Sigmoid colon (tissue), 6 donors: ENCODE measurements at regions not wholly inside any gene's neighbourhood (a gene's known extent, or its start where the extent isn't known, plus 50 kb on each side); places are given as distances from the start of the nearest gene placed in this dataset.

Source experiments
- DNase-seq: peaks from one replicate; pipeline ENCODE4 v3.0.0-alpha.2; 2019
- H3K27ac ChIP-seq, 4 donors: fragments of 200-600 bp; sonication (generic); one replicate each; pipeline ENCODE4 v1.5.1; 2016 to 2019; ENCODE audit warnings: mild to moderate bottlenecking in 1 of 4
- H3K27me3 ChIP-seq, 3 donors: fragments of 200-600 bp; sonication (generic); one replicate each; pipeline ENCODE4 v1.5.1; 2019; ENCODE audit warnings: mild to moderate bottlenecking in 1 of 3
- H3K36me3 ChIP-seq, 4 donors: fragments of 200-600 bp; sonication (generic); one replicate each; pipeline ENCODE4 v1.5.1; 2016 to 2019
- H3K4me1 ChIP-seq, 4 donors: fragments of 200-600 bp; sonication (generic); one replicate each; pipeline ENCODE4 v1.5.1; 2017 to 2019
- H3K4me3 ChIP-seq, 4 donors: fragments of 200-600 bp; sonication (generic); one replicate each; pipeline ENCODE4 v1.5.1; 2017 to 2019; ENCODE audit warnings: mild to moderate bottlenecking in 2 of 4, moderate library complexity in 1 of 4
- H3K9me3 ChIP-seq, 4 donors: fragments of 200-600 bp in 3 of 4; sonication (generic) in 3 of 4; one replicate each; pipeline versions ENCODE4 v1.5.1 to v1.6.1; 2013 to 2019
- CTCF ChIP-seq, 4 experiments: fragments of 450-650 bp in 3 of 4; fragments of 200-600 bp in 1 of 4; IDR thresholded peaks; one replicate each; pipeline ENCODE4 v1.5.1; 2016 to 2019; ENCODE audit warnings: antibody characterized with exemption in 4 of 4, mild to moderate bottlenecking in 3 of 4, moderate library complexity in 2 of 4
- EP300 ChIP-seq, 4 donors: sonication (generic); formaldehyde crosslinking; IDR thresholded peaks; one replicate each; pipeline ENCODE4 v1.6.1; 2017; ENCODE audit warnings: antibody characterized with exemption in 4 of 4
- POLR2A ChIP-seq, 2 donors: fragments of 450-650 bp; IDR thresholded peaks; one replicate each; pipeline ENCODE4 v1.6.1; 2016; ENCODE audit warnings: antibody characterized with exemption in 2 of 2, mild to moderate bottlenecking in 2 of 2, moderate library complexity in 2 of 2
- POLR2AphosphoS5 ChIP-seq, 4 donors: sonication (generic); formaldehyde crosslinking; IDR thresholded peaks; one replicate each; pipeline ENCODE4 v1.6.1; 2017; ENCODE audit warnings: antibody characterized with exemption in 4 of 4
- WGBS, 2 donors: extraction: QIAGEN DNeasy Blood & Tissue Kit; methylation state at CpG; one replicate each; pipeline ENCODE4 v1.1.7; 2013; 5-methylcytosine and 5-hydroxymethylcytosine counted together
- intact Hi-C: fragments of 100-400 bp; cut with DNase I; formaldehyde crosslinking; loops from one replicate; pipeline ENCODE4 v1.15.1; 2023
- donor health status: healthy with polysubstance abuse.
- donor health status: healthy.

- no peaks in the 10 kb centered on the region for H3K27me3 ChIP-seq
- 65 to 80% methylated on average over 5 of the region's 5 CpGs for WGBS, 2 donors
- H3K4me3 ChIP-seq: no peak overlapping the region
- DNase-seq: no peak
- no peaks in the 10 kb centered on the region for H3K36me3 ChIP-seq
- H3K4me1 ChIP-seq: no peaks in the 10 kb centered on the region
- intact Hi-C loops: no loop called here
- TF ChIP-seq CTCF (IDR thresholded peaks at IDR 0.05) (no peak), POLR2AphosphoS5 (IDR thresholded peaks at IDR 0.05) (no peak), POLR2A (IDR thresholded peaks at IDR 0.05) (no peak), EP300 (IDR thresholded peaks at IDR 0.05) (no peak)
- no peak overlapping the region for H3K27ac ChIP-seq
- H3K9me3 ChIP-seq: no peaks in the 10 kb centered on the region
Observed at GRCh38 chr2:30034052-30034775, 112.6 kb upstream of the YPEL5 start.

- no peaks in the 10 kb centered on the region for H3K9me3 ChIP-seq
- no peak for DNase-seq
- no peak overlapping the region for H3K27ac ChIP-seq
- 92 to 95% methylated on average over 2 of the region's 2 CpGs for WGBS, 2 donors
- intact Hi-C loops: no loop called here
- no peak for TF ChIP-seq EP300 (IDR thresholded peaks at IDR 0.05)
- TF ChIP-seq CTCF (IDR thresholded peaks at IDR 0.05): no peak
- no peak for TF ChIP-seq POLR2A (IDR thresholded peaks at IDR 0.05)
- no peak for TF ChIP-seq POLR2AphosphoS5 (IDR thresholded peaks at IDR 0.05)
- no peaks in the 10 kb centered on the region for H3K36me3 ChIP-seq
- H3K4me3 ChIP-seq: no peak overlapping the region
- no peaks in the 10 kb centered on the region for H3K4me1 ChIP-seq
- no peaks in the 10 kb centered on the region for H3K27me3 ChIP-seq
Observed at GRCh38 chr2:30037016-30037415, 109.8 kb upstream of the YPEL5 start.

GRCh38 chr2:30038419-30038818 is 108.4 kb upstream of the YPEL5 start:
- DNase-seq: no peak
- Histone ChIP-seq H3K27me3 (no peaks in the 10 kb centered on the region), H3K4me1 (no peaks in the 10 kb centered on the region), H3K36me3 (no peaks in the 10 kb centered on the region), H3K27ac (no peak overlapping the region), H3K4me3 (no peak overlapping the region), H3K9me3 (no peaks in the 10 kb centered on the region)
- intact Hi-C loops: no loop called here
- WGBS, 2 donors: 75 to 81% methylated on average over 3 of the region's 3 CpGs
- TF ChIP-seq POLR2AphosphoS5 (IDR thresholded peaks at IDR 0.05) (no peak), POLR2A (IDR thresholded peaks at IDR 0.05) (no peak), CTCF (IDR thresholded peaks at IDR 0.05) (no peak), EP300 (IDR thresholded peaks at IDR 0.05) (no peak)

- TF ChIP-seq EP300 (IDR thresholded peaks at IDR 0.05) (no peak), CTCF (IDR thresholded peaks at IDR 0.05) (no peak), POLR2A (IDR thresholded peaks at IDR 0.05) (no peak), POLR2AphosphoS5 (IDR thresholded peaks at IDR 0.05) (no peak)
- DNase-seq: no peak
- Histone ChIP-seq H3K9me3 (no peaks in the 10 kb centered on the region), H3K27me3 (no peaks in the 10 kb centered on the region), H3K27ac (no peak overlapping the region), H3K36me3 (no peaks in the 10 kb centered on the region), H3K4me3 (no peak overlapping the region), H3K4me1 (no peaks in the 10 kb centered on the region)
- intact Hi-C loops: no loop called here
- 21 to 78% methylated on average over 1 of the region's 1 CpG for WGBS, 2 donors
Observed at GRCh38 chr2:30039101-30039500, 107.7 kb upstream of the YPEL5 start.

GRCh38 chr2:30040147-30040546 is 106.7 kb upstream of the YPEL5 start:
- TF ChIP-seq CTCF (IDR thresholded peaks at IDR 0.05): no peak
- 76 to 82% methylated on average over 1 of the region's 1 CpG for WGBS, 2 donors
- H3K9me3 ChIP-seq: no peaks in the 10 kb centered on the region
- DNase-seq: no peak
- H3K27me3 ChIP-seq: no peaks in the 10 kb centered on the region
- H3K36me3 ChIP-seq: no peaks in the 10 kb centered on the region
- no peak overlapping the region for H3K4me3 ChIP-seq
- H3K27ac ChIP-seq: no peak overlapping the region
- intact Hi-C loops: no loop called here
- H3K4me1 ChIP-seq: no peaks in the 10 kb centered on the region
